ENCODE measurements at regions not wholly inside any gene's neighbourhood (a gene's known extent, or its start where the extent isn't known, plus 50 kb on each side); places are given as distances from the start of the nearest gene placed in this dataset.

DNA sequence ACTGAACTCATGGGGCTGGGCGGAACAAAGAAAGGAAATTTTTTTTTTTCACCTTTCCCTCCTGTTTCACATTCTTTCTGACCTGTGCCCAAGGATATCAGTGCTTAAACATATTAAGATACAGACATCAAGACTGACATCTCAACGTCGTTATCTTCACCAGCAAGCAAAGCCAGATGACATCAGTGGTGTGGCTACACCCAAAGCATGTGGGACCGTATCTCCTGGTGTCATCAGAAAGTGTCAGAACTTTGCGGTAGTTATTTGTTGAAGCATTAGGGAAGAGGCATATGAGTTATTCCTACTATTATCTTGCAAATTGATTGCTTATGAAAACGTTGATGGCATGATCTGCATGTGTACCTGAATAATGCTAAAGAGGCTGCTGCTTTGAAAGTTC is 487.4 kb downstream of the TLE4 start:
- no peaks in the 10 kb centered on the region for H3K27me3 Mint-ChIP-seq (ENCODE audit: low read depth)
- H3K27ac Mint-ChIP-seq (ENCODE audit: unreplicated experiment): no peak overlapping the region
- no peaks in the 10 kb centered on the region for H3K36me3 Mint-ChIP-seq (ENCODE audit: low read depth)
- no peak overlapping the region for H3K4me3 Mint-ChIP-seq (ENCODE audit: unreplicated experiment)
- peaks cover 33% of the 10 kb centered on the region for H3K9me3 Mint-ChIP-seq (ENCODE audit: low read depth)
- TF ChIP-seq, protein P1, sequence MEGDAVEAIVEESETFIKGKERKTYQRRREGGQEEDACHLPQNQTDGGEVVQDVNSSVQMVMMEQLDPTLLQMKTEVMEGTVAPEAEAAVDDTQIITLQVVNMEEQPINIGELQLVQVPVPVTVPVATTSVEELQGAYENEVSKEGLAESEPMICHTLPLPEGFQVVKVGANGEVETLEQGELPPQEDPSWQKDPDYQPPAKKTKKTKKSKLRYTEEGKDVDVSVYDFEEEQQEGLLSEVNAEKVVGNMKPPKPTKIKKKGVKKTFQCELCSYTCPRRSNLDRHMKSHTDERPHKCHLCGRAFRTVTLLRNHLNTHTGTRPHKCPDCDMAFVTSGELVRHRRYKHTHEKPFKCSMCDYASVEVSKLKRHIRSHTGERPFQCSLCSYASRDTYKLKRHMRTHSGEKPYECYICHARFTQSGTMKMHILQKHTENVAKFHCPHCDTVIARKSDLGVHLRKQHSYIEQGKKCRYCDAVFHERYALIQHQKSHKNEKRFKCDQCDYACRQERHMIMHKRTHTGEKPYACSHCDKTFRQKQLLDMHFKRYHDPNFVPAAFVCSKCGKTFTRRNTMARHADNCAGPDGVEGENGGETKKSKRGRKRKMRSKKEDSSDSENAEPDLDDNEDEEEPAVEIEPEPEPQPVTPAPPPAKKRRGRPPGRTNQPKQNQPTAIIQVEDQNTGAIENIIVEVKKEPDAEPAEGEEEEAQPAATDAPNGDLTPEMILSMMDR (IDR thresholded peaks at IDR 0.05): no peak
- no peak for DNase-seq (ENCODE audit: low spot score)
- H3K4me1 Mint-ChIP-seq (ENCODE audit: low read depth): peaks cover 43% of the 10 kb centered on the region

DNA sequence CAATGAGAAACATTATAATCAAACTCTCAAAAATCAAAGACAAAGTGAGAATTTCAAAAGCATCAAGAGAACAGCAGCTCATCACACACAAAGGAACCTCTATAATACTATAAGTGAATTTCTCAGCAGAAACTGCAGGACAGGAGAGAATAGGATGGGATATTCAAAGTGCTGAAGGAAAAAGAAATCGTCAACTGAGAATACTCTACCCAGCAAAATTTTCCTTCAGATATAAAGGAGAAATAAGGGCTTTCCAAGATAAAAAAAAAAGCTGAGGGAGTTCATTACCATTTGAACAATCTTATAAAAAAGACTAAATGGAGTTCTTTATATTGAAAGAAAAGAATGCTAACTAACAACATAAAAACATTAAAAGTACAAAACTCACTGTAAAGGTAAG is 481.1 kb downstream of the TLE4 start:
- Mint-ChIP-seq H3K9me3 (ENCODE audit: low read depth) (peaks cover 35% of the 10 kb centered on the region), H3K27me3 (ENCODE audit: low read depth) (no peaks in the 10 kb centered on the region), H3K36me3 (ENCODE audit: low read depth) (peaks cover 10% of the 10 kb centered on the region), H3K4me1 (ENCODE audit: low read depth) (peaks cover 9% of the 10 kb centered on the region), H3K27ac (ENCODE audit: unreplicated experiment) (no peak overlapping the region), H3K4me3 (ENCODE audit: unreplicated experiment) (no peak overlapping the region)
- TF ChIP-seq, protein P1 (IDR thresholded peaks at IDR 0.05): no peak
- no peak for DNase-seq (ENCODE audit: low spot score)

DNA sequence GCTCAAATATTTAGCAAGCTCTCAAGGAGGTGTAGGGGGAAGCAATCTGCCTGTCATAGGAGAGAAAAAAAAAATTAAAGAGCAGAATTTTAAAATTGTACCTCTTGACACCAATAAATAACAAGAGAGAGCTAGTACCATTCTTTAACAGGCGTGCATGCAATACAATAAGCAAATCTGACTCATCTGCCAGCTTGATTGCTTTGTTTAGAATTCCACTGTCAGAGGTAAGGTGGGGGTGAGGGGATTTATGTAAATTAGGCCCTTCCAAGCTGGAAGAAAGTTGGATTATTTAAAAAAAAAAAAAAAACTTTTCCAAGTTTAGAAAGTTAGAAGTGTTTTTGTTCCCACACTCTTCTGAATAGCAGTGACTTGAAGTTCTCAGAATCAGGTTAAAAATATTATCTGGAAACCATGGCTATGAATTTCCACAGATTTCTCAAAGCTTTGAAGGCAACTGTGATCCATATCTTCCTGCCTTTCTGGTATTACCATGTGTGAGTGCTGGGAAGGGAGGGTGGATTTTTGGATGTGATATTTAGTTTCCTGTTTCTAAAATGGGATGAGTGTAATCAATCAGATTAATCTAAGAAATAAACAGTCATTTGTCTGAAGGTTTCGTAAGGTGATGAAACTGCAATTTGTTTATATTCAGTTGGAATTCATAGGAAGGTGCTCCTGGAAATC is 477.5 kb downstream of the TLE4 start:
- peaks cover 9% of the 10 kb centered on the region for H3K4me1 Mint-ChIP-seq (ENCODE audit: low read depth)
- H3K36me3 Mint-ChIP-seq (ENCODE audit: low read depth): peaks cover 10% of the 10 kb centered on the region
- H3K4me3 Mint-ChIP-seq (ENCODE audit: unreplicated experiment): no peak overlapping the region
- TF ChIP-seq, protein P1 (IDR thresholded peaks at IDR 0.05): no peak
- H3K9me3 Mint-ChIP-seq (ENCODE audit: low read depth): peaks cover 18% of the 10 kb centered on the region
- no peaks in the 10 kb centered on the region for H3K27me3 Mint-ChIP-seq (ENCODE audit: low read depth)
- DNase-seq (ENCODE audit: low spot score): no peak
- no peak overlapping the region for H3K27ac Mint-ChIP-seq (ENCODE audit: unreplicated experiment)

DNA sequence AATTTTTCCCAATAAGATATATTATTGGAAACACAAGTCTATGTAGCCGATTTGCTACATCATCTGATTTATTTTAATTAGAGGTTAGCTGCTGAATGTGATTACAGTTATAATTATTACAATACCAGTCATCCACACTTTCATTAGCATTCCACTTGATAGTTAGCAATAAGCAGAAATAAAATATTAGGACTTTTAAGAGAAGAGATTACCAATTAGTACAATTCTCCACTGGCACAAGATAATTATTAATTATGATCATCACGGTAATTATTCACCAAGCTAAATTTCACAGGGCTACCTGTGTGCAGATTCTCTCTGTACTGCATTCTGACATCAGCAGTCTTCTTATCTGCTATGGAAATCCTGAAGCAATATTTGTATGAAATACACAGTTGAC is 474.7 kb downstream of the TLE4 start:
- peaks cover under 1% of the 10 kb centered on the region for H3K9me3 Mint-ChIP-seq (ENCODE audit: low read depth)
- TF ChIP-seq, protein P1 (IDR thresholded peaks at IDR 0.05): no peak
- H3K36me3 Mint-ChIP-seq (ENCODE audit: low read depth): no peaks in the 10 kb centered on the region
- H3K27me3 Mint-ChIP-seq (ENCODE audit: low read depth): no peaks in the 10 kb centered on the region
- DNase-seq (ENCODE audit: low spot score): no peak
- peaks cover 9% of the 10 kb centered on the region for H3K4me1 Mint-ChIP-seq (ENCODE audit: low read depth)
- no peak overlapping the region for H3K4me3 Mint-ChIP-seq (ENCODE audit: unreplicated experiment)
- no peak overlapping the region for H3K27ac Mint-ChIP-seq (ENCODE audit: unreplicated experiment)

DNA sequence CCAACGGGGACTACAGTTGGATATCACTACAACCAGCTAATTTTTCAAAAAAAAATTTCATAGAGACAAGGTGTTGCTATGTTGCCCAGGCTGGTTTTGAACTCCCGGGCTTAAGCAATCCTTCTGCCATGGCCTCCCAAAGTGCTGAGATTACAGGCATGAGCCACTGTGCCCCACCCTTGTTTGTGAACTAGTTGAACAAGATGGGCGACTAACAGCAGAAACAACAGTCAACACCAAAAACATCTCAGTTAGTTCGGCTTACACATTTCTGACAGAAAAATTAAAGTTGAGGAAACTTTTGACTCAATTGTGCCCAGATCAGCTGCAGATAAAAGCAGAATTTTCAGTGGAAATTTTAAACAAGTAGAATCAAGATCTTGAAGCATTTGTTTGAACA is 470.1 kb downstream of the TLE4 start:
- H3K4me1 Mint-ChIP-seq (ENCODE audit: low read depth): no peaks in the 10 kb centered on the region
- no peaks in the 10 kb centered on the region for H3K9me3 Mint-ChIP-seq (ENCODE audit: low read depth)
- H3K36me3 Mint-ChIP-seq (ENCODE audit: low read depth): no peaks in the 10 kb centered on the region
- TF ChIP-seq, protein P1 (IDR thresholded peaks at IDR 0.05): no peak
- no peak overlapping the region for H3K4me3 Mint-ChIP-seq (ENCODE audit: unreplicated experiment)
- no peak overlapping the region for H3K27ac Mint-ChIP-seq (ENCODE audit: unreplicated experiment)
- H3K27me3 Mint-ChIP-seq (ENCODE audit: low read depth): no peaks in the 10 kb centered on the region
- no peak for DNase-seq (ENCODE audit: low spot score)

Measured in chondrocyte (in vitro differentiated cells).